Neuronal stem cell (in vitro differentiated cells): ENCODE measurements at regions not wholly inside any gene's neighbourhood (a gene's known extent, or its start where the extent isn't known, plus 50 kb on each side); places are given as distances from the start of the nearest gene placed in this dataset.
A peak's percentile ranks its signal among the peaks of the same experiment; 100 is the strongest.

Experiments
- DNase-seq: peaks from one replicate; pipeline ENCODE4 v3.0.0-alpha.2; 2013; ENCODE audit warnings: low spot score
- H2AFZ ChIP-seq: one replicate; pipeline ENCODE4 v1.6.1; 2013; ENCODE audit warnings: mild to moderate bottlenecking, low read length, inconsistent platforms
- H2AK5ac ChIP-seq: 2 replicates; pipeline ENCODE4 v1.6.1; 2013; ENCODE audit warnings: low read depth, mild to moderate bottlenecking, inconsistent platforms, low read length, moderate library complexity, mixed read lengths
- H2BK120ac ChIP-seq: 2 replicates; pipeline ENCODE4 v1.6.1; 2013; ENCODE audit warnings: low read depth, mild to moderate bottlenecking, inconsistent platforms, low read length, moderate library complexity, mixed read lengths
- H2BK12ac ChIP-seq: one replicate; pipeline ENCODE4 v1.6.1; 2013; ENCODE audit warnings: low read length, inconsistent platforms
- H2BK15ac ChIP-seq: 2 replicates; pipeline ENCODE4 v1.6.1; 2013; ENCODE audit warnings: mild to moderate bottlenecking, low read length, inconsistent platforms, mixed read lengths
- H2BK5ac ChIP-seq: one replicate; pipeline ENCODE4 v1.6.1; 2013; ENCODE audit warnings: inconsistent platforms, mild to moderate bottlenecking, low read length, moderate library complexity
- H3K14ac ChIP-seq: one replicate; pipeline ENCODE4 v1.6.1; 2013; ENCODE audit warnings: low read length, inconsistent platforms
- H3K18ac ChIP-seq: 2 replicates; pipeline ENCODE4 v1.6.1; 2013; ENCODE audit warnings: low read length, inconsistent platforms
- H3K23ac ChIP-seq: 2 replicates; pipeline ENCODE4 v1.6.1; 2013; ENCODE audit warnings: low read depth, mild to moderate bottlenecking, mixed read lengths, low read length, inconsistent platforms; ENCODE audit not compliant: poor library complexity
- H3K27ac ChIP-seq: replicated peaks from 3 replicates; pipeline ENCODE4 v1.5.1; 2013; ENCODE audit warnings: low read length, inconsistent platforms
- H3K27me3 ChIP-seq, 3 experiments: 2 replicates each; pipeline ENCODE4 v1.6.1; 2013; ENCODE audit warnings: low read length in 3 of 3, mild to moderate bottlenecking in 2 of 3, inconsistent platforms in 1 of 3, low read depth in 1 of 3, mixed read lengths in 1 of 3, moderate library complexity in 1 of 3; ENCODE audit not compliant: control insufficient read depth in 3 of 3, insufficient read depth in 3 of 3
- H3K36me3 ChIP-seq, 2 donors: replicated peaks in 1 of 2; 2 replicates each; pipeline ENCODE4 v1.6.1; 2013; ENCODE audit warnings: low read length in 2 of 2; ENCODE audit not compliant: control insufficient read depth in 2 of 2, insufficient read depth in 2 of 2
- H3K4ac ChIP-seq: 2 replicates; pipeline ENCODE4 v1.6.1; 2013; ENCODE audit warnings: inconsistent platforms, mild to moderate bottlenecking, low read length, moderate library complexity
- H3K4me1 ChIP-seq, 2 donors: 1 replicate in 1 of 2; 2 replicates in 1 of 2; pipeline ENCODE4 v1.6.1; 2013; ENCODE audit warnings: low read length in 2 of 2, low read depth in 1 of 2; ENCODE audit not compliant: control insufficient read depth in 2 of 2, insufficient read depth in 1 of 2
- H3K4me2 ChIP-seq: one replicate; pipeline ENCODE4 v1.6.1; 2013; ENCODE audit warnings: mild to moderate bottlenecking, low read length, inconsistent platforms; ENCODE audit not compliant: insufficient read depth, poor library complexity, severe bottlenecking
- H3K4me3 ChIP-seq, 2 donors: 2 replicates each; pipeline ENCODE4 v1.5.1; 2013; ENCODE audit warnings: low read length in 2 of 2, mild to moderate bottlenecking in 2 of 2, inconsistent platforms in 1 of 2, moderate library complexity in 1 of 2
- H3K79me1 ChIP-seq: one replicate; pipeline ENCODE4 v1.6.1; 2013; ENCODE audit warnings: low read depth, mild to moderate bottlenecking, inconsistent platforms, low read length, moderate library complexity
- H3K9ac ChIP-seq: one replicate; pipeline ENCODE4 v1.6.1; 2013; ENCODE audit warnings: mild to moderate bottlenecking, low read depth, low read length, inconsistent platforms; ENCODE audit not compliant: poor library complexity
- H3K9me3 ChIP-seq, 2 donors: replicated peaks in 1 of 2; 2 replicates each; pipeline versions ENCODE3 to v1.6.1; 2013; ENCODE audit warnings: low read length in 2 of 2, mild to moderate bottlenecking in 2 of 2, inconsistent platforms in 1 of 2, low read depth in 1 of 2, mixed read lengths in 1 of 2, moderate library complexity in 1 of 2; ENCODE audit not compliant: control insufficient read depth in 2 of 2, insufficient read depth in 1 of 2
- H4K8ac ChIP-seq: one replicate; pipeline ENCODE4 v1.6.1; 2013; ENCODE audit warnings: low read depth, mild to moderate bottlenecking, inconsistent platforms, low read length, moderate library complexity
- H4K91ac ChIP-seq: one replicate; pipeline ENCODE4 v1.6.1; 2013; ENCODE audit warnings: low read length, low read depth, mild to moderate bottlenecking, inconsistent platforms; ENCODE audit not compliant: poor library complexity
- WGBS, 2 donors: extraction: QIAGEN DNeasy Blood & Tissue Kit; methylation state at CpG; one replicate each; pipeline ENCODE4 v1.1.7; 2013; ENCODE audit warnings: missing lambda C conversion rate in 2 of 2, mixed read lengths in 1 of 2; ENCODE audit not compliant: insufficient read length in 2 of 2, insufficient replicate concordance in 1 of 2; ENCODE audit errors: extremely low coverage in 2 of 2; 5-methylcytosine and 5-hydroxymethylcytosine counted together

DNA sequence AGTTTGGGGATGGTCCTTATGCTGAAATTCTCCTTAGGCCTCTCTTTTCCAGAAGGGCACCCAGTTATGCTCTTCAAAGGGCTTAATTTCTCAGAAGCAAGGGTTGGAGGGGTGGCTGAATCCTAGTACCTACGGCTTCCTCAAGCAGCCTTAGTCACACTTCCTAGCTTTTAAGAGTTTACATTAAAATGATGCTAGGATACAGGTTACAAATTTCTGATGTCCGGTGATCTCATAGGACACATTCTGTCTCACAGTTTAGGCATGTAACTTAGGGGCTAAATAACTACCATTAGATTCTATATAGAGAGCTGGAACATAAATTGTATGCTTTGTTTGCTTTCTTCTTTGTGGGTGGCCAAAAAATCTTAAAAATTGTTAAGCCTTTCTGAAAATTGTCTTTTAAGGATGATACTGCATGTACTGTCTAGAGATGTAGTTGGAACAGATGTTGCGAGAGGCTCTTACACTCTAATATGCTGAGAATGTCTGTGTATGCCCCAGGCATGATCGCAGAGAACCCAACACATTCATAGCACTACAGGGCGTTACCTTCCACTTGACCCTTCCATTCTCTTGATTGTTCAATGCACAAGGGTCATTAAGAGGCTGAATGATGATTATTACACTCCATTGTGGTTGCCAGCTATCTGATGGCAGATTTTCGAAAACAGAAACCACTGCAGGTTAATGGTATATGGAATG, 139.1 kb downstream of the TMEM38B start:
- H3K9ac ChIP-seq: no peak overlapping the region
- no peak overlapping the region for H4K91ac ChIP-seq
- H4K8ac ChIP-seq: no peak overlapping the region
- H2BK120ac ChIP-seq: no peak overlapping the region
- no peak overlapping the region for H2AK5ac ChIP-seq
- no peak overlapping the region for H2BK5ac ChIP-seq
- no peak overlapping the region for H3K27ac ChIP-seq
- no peaks in the 10 kb centered on the region for H3K9me3 ChIP-seq
- H3K27me3 ChIP-seq: no peaks in the 10 kb centered on the region
- peaks cover 3 to 11% of the 10 kb centered on the region in 2 donors for H3K4me1 ChIP-seq
- no peak overlapping the region for H3K14ac ChIP-seq
- no peaks in the 10 kb centered on the region for H3K36me3 ChIP-seq
- no peak overlapping the region for H2BK12ac ChIP-seq
- DNase-seq: no peak
- H2BK15ac ChIP-seq: no peak overlapping the region
- no peak overlapping the region for H2AFZ ChIP-seq
- WGBS, 2 donors: no CpG with 5 or more reads among the region's 6 CpGs
- H3K4ac ChIP-seq: no peak overlapping the region
- no peak overlapping the region for H3K23ac ChIP-seq
- H3K79me1 ChIP-seq: no peaks in the 10 kb centered on the region
- no peak overlapping the region for H3K18ac ChIP-seq
- H3K4me2 ChIP-seq: no peak overlapping the region
- H3K4me3 ChIP-seq: no peak overlapping the region

GRCh38 chr9:105834404-105834803, 140.1 kb downstream of the TMEM38B start:
- Histone ChIP-seq H3K27me3 (no peaks in the 10 kb centered on the region), H4K8ac (no peak overlapping the region), H2BK15ac (no peak overlapping the region), H3K18ac (no peak overlapping the region), H3K4me1 (peaks cover 3 to 11% of the 10 kb centered on the region in 2 donors), H3K9me3 (no peaks in the 10 kb centered on the region), H2BK120ac (no peak overlapping the region), H3K4me3 (no peak overlapping the region), H3K9ac (no peak overlapping the region), H3K4me2 (no peak overlapping the region), H3K79me1 (no peaks in the 10 kb centered on the region), H2AFZ (no peak overlapping the region), H2BK12ac (no peak overlapping the region), H3K27ac (no peak overlapping the region), H2AK5ac (no peak overlapping the region), H3K36me3 (no peaks in the 10 kb centered on the region), H3K14ac (no peak overlapping the region), H3K4ac (no peak overlapping the region), H2BK5ac (no peak overlapping the region), H4K91ac (no peak overlapping the region), H3K23ac (no peak overlapping the region)
- WGBS, 2 donors: no CpG with 5 or more reads among the region's 2 CpGs
- no peak for DNase-seq

- Histone ChIP-seq H2BK12ac (no peak overlapping the region), H3K4ac (no peak overlapping the region), H2AFZ (peak overlapping the region; percentile 57), H2BK120ac (no peak overlapping the region), H3K4me2 (no peak overlapping the region), H4K8ac (no peak overlapping the region), H4K91ac (no peak overlapping the region), H3K14ac (no peak overlapping the region), H2BK15ac (no peak overlapping the region), H2BK5ac (no peak overlapping the region), H2AK5ac (no peak overlapping the region), H3K9me3 (no peaks in the 10 kb centered on the region), H3K27ac (no peak overlapping the region), H3K36me3 (no peaks in the 10 kb centered on the region), H3K18ac (peak overlapping the region; percentile 46), H3K27me3 (no peaks in the 10 kb centered on the region), H3K4me1 (peaks cover 3 to 11% of the 10 kb centered on the region in 2 donors), H3K9ac (no peak overlapping the region), H3K79me1 (no peaks in the 10 kb centered on the region), H3K4me3 (no peak overlapping the region), H3K23ac (no peak overlapping the region)
- no peak for DNase-seq
- no CpG with 5 or more reads among the region's 7 CpGs for WGBS, 2 donors
These were observed 141.4 kb downstream of the TMEM38B start for GRCh38 chr9:105835721-105836120.

DNA sequence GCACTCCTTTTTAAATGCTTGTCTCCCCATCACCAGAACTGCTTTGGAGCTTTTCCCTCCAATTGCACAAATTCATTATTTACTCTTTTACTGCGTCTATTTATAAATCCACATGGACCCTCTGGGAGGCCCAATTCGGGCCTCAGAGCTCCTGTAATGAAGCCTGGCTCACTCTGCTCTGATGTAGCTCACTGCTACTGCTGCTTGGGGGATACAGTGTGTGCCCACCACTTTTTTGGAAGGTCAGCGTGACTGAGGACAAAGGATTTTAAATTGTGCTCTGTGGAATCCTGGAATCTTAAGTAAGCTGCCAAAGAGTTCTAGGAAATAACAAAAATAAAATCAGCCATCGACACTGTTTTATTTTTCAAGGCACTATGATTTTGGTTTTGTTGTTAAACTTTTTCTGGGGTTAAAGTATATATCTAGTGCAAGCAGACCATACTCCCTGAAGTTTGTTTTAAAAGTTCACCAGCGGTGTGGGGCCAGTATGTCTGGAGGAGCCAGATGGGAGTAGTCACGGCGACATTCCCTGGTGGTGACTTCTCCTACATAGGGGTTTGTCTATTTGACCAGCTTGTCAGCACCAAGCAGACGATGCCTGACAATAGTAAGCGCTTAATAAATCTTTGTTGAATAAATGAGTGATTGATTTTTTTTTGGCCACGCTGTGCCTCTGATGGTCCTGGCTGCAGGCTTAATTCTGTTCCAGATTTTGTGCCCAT, 142.8 kb downstream of the TMEM38B start:
- Histone ChIP-seq H2BK5ac (no peak overlapping the region), H4K91ac (no peak overlapping the region), H3K4ac (no peak overlapping the region), H2AK5ac (no peak overlapping the region), H3K4me2 (no peak overlapping the region), H3K4me3 (no peak overlapping the region), H2BK120ac (no peak overlapping the region), H2BK12ac (no peak overlapping the region), H3K79me1 (no peaks in the 10 kb centered on the region), H3K9ac (no peak overlapping the region), H3K9me3 (no peaks in the 10 kb centered on the region), H3K27me3 (no peaks in the 10 kb centered on the region), H3K14ac (no peak overlapping the region), H3K27ac (no peak overlapping the region), H2BK15ac (no peak overlapping the region), H2AFZ (peak overlapping the region; percentile 13), H3K23ac (no peak overlapping the region), H4K8ac (no peak overlapping the region), H3K36me3 (no peaks in the 10 kb centered on the region), H3K18ac (no peak overlapping the region), H3K4me1 (peaks cover 3 to 11% of the 10 kb centered on the region in 2 donors)
- WGBS, 2 donors: no CpG with 5 or more reads among the region's 10 CpGs
- no peak for DNase-seq
